ENCODE measurements at regions not wholly inside any gene's neighbourhood (a gene's known extent, or its start where the extent isn't known, plus 50 kb on each side); places are given as distances from the start of the nearest gene placed in this dataset.

DNA sequence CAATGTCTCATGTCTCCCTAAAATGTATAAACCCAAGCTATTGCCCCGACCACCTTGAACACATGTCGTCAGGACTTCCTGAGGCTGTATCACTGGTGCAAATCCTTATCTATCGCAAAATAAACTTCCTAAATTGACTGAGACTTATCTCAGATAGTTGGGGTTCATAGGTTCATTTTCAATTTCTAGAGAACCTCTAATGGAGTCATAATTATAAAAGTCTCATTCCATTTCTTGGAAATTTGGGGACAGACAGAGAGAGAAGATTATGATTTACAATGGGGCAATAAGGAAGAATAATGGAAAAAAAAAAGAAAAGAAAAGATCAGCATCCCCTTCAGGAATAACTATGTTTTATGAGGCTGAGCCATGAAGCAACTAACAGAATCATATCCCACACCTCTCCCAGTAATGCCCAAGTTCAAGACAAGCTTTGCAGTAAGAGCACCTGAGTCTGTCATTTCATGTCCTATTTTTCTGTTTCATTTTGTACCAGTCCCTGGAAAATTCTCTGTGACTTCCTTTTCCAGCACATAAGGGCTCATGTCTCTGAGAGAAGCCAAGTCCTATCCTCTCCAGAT, 70.0 kb upstream of the ETS2 start:
- 15 to 52% (median 23%) methylated on average over 3 of the region's 3 CpGs for WGBS, 3 donors
- peak; percentile 48 to 76 for DNase-seq
- FAIRE-seq: no peak
- no peak overlapping the region for H3K4me3 ChIP-seq (ENCODE audit: low read depth in 1 of 3, low read length in 3 of 3)
- no peaks in the 10 kb centered on the region for H3K9me3 ChIP-seq (ENCODE audit: control insufficient read depth in 2 of 2, insufficient read depth in 1 of 2, low read depth in 1 of 2, low read length in 1 of 2)
- no peaks in the 10 kb centered on the region for H3K27me3 ChIP-seq (ENCODE audit: control insufficient read depth in 3 of 3, insufficient read depth in 3 of 3, low read length in 3 of 3)
- H3K4me1 ChIP-seq (ENCODE audit: control insufficient read depth in 3 of 3, insufficient read depth in 2 of 3, low read depth in 1 of 3, low read length in 2 of 3): peaks cover 1 to 22% (median 2%) of the 10 kb centered on the region in 3 donors
- peak overlapping the region in 2 of 3 donors; percentile 52 to 71 for H3K27ac ChIP-seq (ENCODE audit: low read depth in 1 of 3, low read length in 2 of 3)
- no peaks in the 10 kb centered on the region for H3K36me3 ChIP-seq (ENCODE audit: control insufficient read depth in 3 of 3, insufficient read depth in 2 of 3, low read depth in 1 of 3, low read length in 3 of 3)

DNA sequence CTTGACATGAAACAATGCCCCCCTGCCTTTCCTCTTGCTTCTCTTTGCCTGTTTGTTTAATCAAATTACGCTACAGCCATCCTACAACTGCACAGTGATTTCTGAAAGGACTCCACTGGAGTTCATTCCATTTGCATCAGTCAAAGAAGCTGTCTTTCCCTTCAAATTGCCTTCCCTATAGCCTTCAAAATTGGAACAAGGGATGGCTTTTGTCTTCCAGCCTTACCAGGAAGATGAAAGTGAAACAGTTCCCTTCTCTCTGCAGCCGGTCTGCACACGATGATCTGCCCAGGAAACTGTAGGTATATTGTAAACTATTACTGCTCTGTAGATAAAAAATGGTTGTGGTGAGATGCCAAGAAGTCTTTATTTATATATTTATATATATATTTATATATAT, 65.6 kb upstream of the ETS2 start:
- H3K27me3 ChIP-seq (ENCODE audit: control insufficient read depth in 3 of 3, insufficient read depth in 3 of 3, low read length in 3 of 3): no peaks in the 10 kb centered on the region
- peak; percentile 81 to 82 for DNase-seq
- H3K4me1 ChIP-seq (ENCODE audit: control insufficient read depth in 3 of 3, insufficient read depth in 2 of 3, low read depth in 1 of 3, low read length in 2 of 3): peaks cover 3 to 43% (median 6%) of the 10 kb centered on the region in 3 donors
- H3K36me3 ChIP-seq (ENCODE audit: control insufficient read depth in 3 of 3, insufficient read depth in 2 of 3, low read depth in 1 of 3, low read length in 3 of 3): no peaks in the 10 kb centered on the region
- 15 to 30% (median 24%) methylated on average over 3 of the region's 3 CpGs for WGBS, 3 donors
- peak overlapping the region in 2 of 3 donors; percentile 65 to 68 for H3K27ac ChIP-seq (ENCODE audit: low read depth in 1 of 3, low read length in 2 of 3)
- H3K4me3 ChIP-seq (ENCODE audit: low read depth in 1 of 3, low read length in 3 of 3): no peak overlapping the region
- no peaks in the 10 kb centered on the region for H3K9me3 ChIP-seq (ENCODE audit: control insufficient read depth in 2 of 2, insufficient read depth in 1 of 2, low read depth in 1 of 2, low read length in 1 of 2)
- no peak for FAIRE-seq

- peak overlapping the region; percentile 34 to 90 (median 89) for H3K27ac ChIP-seq (ENCODE audit: low read depth in 1 of 3, low read length in 2 of 3)
These were observed 64.4 kb upstream of the ETS2 start for GRCh38 chr21:38741092-38741949.

GRCh38 chr21:38741950-38742256, 63.8 kb upstream of the ETS2 start:
- Histone ChIP-seq H3K4me1 (ENCODE audit: control insufficient read depth in 3 of 3, insufficient read depth in 2 of 3, low read depth in 1 of 3, low read length in 2 of 3) (peaks cover 3 to 40% (median 6%) of the 10 kb centered on the region in 3 donors), H3K27ac (ENCODE audit: low read depth in 1 of 3, low read length in 2 of 3) (peak overlapping the region; percentile 34 to 90 (median 89)), H3K9me3 (ENCODE audit: control insufficient read depth in 2 of 2, insufficient read depth in 1 of 2, low read depth in 1 of 2, low read length in 1 of 2) (peaks cover 0 to 6% of the 10 kb centered on the region in 2 donors), H3K27me3 (ENCODE audit: control insufficient read depth in 3 of 3, insufficient read depth in 3 of 3, low read length in 3 of 3) (no peaks in the 10 kb centered on the region), H3K36me3 (ENCODE audit: control insufficient read depth in 3 of 3, insufficient read depth in 2 of 3, low read depth in 1 of 3, low read length in 3 of 3) (no peaks in the 10 kb centered on the region), H3K4me3 (ENCODE audit: low read depth in 1 of 3, low read length in 3 of 3) (no peak overlapping the region)
- DNase-seq (peak; percentile 78 to 89), FAIRE-seq (no peak)
- 16 to 63% (median 37%) methylated on average over 5 of the region's 5 CpGs for WGBS, 3 donors

More at GRCh38 chr21:38741092-38741949, 64.4 kb upstream of the ETS2 start:
- 87 to 92% (median 92%) methylated on average over 5 of the region's 5 CpGs for WGBS, 3 donors
- no peaks in the 10 kb centered on the region for H3K27me3 ChIP-seq (ENCODE audit: control insufficient read depth in 3 of 3, insufficient read depth in 3 of 3, low read length in 3 of 3)
- no peaks in the 10 kb centered on the region for H3K36me3 ChIP-seq (ENCODE audit: control insufficient read depth in 3 of 3, insufficient read depth in 2 of 3, low read depth in 1 of 3, low read length in 3 of 3)
- peaks cover 3 to 37% (median 6%) of the 10 kb centered on the region in 3 donors for H3K4me1 ChIP-seq (ENCODE audit: control insufficient read depth in 3 of 3, insufficient read depth in 2 of 3, low read depth in 1 of 3, low read length in 2 of 3)
- no peak overlapping the region for H3K4me3 ChIP-seq (ENCODE audit: low read depth in 1 of 3, low read length in 3 of 3)
- no peak for DNase-seq
- no peak for FAIRE-seq
- no peaks in the 10 kb centered on the region for H3K9me3 ChIP-seq (ENCODE audit: control insufficient read depth in 2 of 2, insufficient read depth in 1 of 2, low read depth in 1 of 2, low read length in 1 of 2)

DNA sequence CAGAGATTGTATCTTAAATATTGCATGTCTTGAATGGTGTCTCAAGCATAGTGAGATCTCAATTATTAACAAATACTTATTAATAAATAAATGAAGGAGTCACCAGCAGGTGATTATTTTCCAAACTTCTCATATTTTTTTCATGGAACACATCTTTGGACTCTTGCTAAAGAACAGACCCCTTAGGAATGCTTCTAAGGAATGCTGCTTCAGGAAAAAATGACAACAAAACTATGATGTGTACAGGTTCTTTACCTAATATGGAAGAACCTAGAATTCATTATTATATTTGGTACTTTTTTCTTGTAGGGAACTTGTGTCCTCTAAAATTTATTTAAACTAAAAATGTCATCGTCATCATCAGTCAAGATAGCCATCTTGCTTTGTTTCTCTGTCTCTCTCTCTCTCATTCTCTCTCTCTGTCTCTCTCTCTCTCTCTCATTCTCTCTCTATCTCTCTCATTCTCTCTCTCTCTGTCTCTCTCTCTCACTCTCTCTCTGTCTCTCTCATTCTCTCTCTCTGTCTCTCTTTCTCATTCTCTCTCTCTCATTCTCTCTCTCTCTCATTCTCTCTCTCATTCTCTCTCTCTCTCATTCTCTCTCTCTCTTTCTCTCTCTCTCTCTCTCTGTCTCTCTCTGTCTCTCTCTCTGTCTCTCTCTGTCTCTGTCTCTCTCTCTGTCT, 63.0 kb upstream of the ETS2 start:
- Histone ChIP-seq H3K4me3 (ENCODE audit: low read depth in 1 of 3, low read length in 3 of 3) (no peak overlapping the region), H3K27me3 (ENCODE audit: control insufficient read depth in 3 of 3, insufficient read depth in 3 of 3, low read length in 3 of 3) (no peaks in the 10 kb centered on the region), H3K27ac (ENCODE audit: low read depth in 1 of 3, low read length in 2 of 3) (peak overlapping the region in 2 of 3 donors; percentile 89 to 90), H3K4me1 (ENCODE audit: control insufficient read depth in 3 of 3, insufficient read depth in 2 of 3, low read depth in 1 of 3, low read length in 2 of 3) (peaks cover 3 to 47% (median 6%) of the 10 kb centered on the region in 3 donors), H3K9me3 (ENCODE audit: control insufficient read depth in 2 of 2, insufficient read depth in 1 of 2, low read depth in 1 of 2, low read length in 1 of 2) (peaks cover 0 to 12% of the 10 kb centered on the region in 2 donors), H3K36me3 (ENCODE audit: control insufficient read depth in 3 of 3, insufficient read depth in 2 of 3, low read depth in 1 of 3, low read length in 3 of 3) (no peaks in the 10 kb centered on the region)
- FAIRE-seq (no peak), DNase-seq (no peak)
- 78 to 96% (median 93%) methylated on average over 1 of the region's 1 CpG for WGBS, 3 donors

DNA sequence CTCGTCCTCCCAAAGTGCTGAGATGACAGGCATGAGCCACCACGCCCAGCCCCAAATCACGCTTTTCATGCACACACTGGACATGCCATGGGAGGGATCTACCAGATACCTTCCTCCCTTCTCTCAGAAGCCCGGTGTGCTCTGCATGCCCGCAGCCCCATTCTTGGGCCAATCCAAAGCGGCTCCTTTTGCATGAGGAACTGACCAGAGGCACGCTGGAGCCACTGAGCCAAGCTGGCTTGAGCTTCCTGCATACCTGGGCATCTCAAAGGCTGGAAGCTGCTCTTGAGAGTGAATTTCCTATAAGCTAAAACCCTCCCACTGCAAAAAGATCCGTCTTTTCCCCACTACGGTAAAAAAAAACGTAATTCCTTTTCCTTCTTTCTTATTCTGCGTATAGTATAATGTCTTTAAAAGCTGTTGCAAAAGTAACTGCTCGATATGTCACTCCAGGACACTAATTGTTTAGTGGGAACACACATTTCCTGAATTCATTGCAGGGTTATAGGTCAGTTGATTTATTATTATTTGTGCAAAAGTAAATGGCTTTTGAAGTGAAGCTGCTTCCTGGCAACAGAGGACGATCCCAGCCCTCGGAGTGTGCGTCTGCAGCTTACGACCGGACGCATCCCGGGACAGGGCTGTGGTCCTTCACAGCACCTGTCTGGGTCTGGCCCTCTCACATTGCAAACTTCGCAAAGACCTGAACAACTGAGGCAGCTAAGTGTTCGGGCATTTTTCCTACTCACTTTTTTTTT, 61.8 kb upstream of the ETS2 start:
- Histone ChIP-seq H3K9me3 (ENCODE audit: control insufficient read depth in 2 of 2, insufficient read depth in 1 of 2, low read depth in 1 of 2, low read length in 1 of 2) (peaks cover 0 to 12% of the 10 kb centered on the region in 2 donors), H3K27ac (ENCODE audit: low read depth in 1 of 3, low read length in 2 of 3) (peak overlapping the region in 1 of 3 donors; percentile 45), H3K4me1 (ENCODE audit: control insufficient read depth in 3 of 3, insufficient read depth in 2 of 3, low read depth in 1 of 3, low read length in 2 of 3) (peaks cover 3 to 57% (median 6%) of the 10 kb centered on the region in 3 donors), H3K27me3 (ENCODE audit: control insufficient read depth in 3 of 3, insufficient read depth in 3 of 3, low read length in 3 of 3) (no peaks in the 10 kb centered on the region), H3K36me3 (ENCODE audit: control insufficient read depth in 3 of 3, insufficient read depth in 2 of 3, low read depth in 1 of 3, low read length in 3 of 3) (no peaks in the 10 kb centered on the region), H3K4me3 (ENCODE audit: low read depth in 1 of 3, low read length in 3 of 3) (no peak overlapping the region)
- WGBS, 3 donors: 67 to 85% (median 78%) methylated on average over 21 of the region's 21 CpGs
- DNase-seq (peak in 1 of 2 donors; percentile 37), FAIRE-seq (no peak)

GRCh38 chr21:38744861-38745260, 60.9 kb upstream of the ETS2 start:
- DNase-seq: no peak
- peaks cover 0 to 12% of the 10 kb centered on the region in 2 donors for H3K9me3 ChIP-seq (ENCODE audit: control insufficient read depth in 2 of 2, insufficient read depth in 1 of 2, low read depth in 1 of 2, low read length in 1 of 2)
- FAIRE-seq: no peak
- peaks cover 2 to 58% (median 3%) of the 10 kb centered on the region in 3 donors for H3K4me1 ChIP-seq (ENCODE audit: control insufficient read depth in 3 of 3, insufficient read depth in 2 of 3, low read depth in 1 of 3, low read length in 2 of 3)
- H3K27me3 ChIP-seq (ENCODE audit: control insufficient read depth in 3 of 3, insufficient read depth in 3 of 3, low read length in 3 of 3): no peaks in the 10 kb centered on the region
- H3K36me3 ChIP-seq (ENCODE audit: control insufficient read depth in 3 of 3, insufficient read depth in 2 of 3, low read depth in 1 of 3, low read length in 3 of 3): no peaks in the 10 kb centered on the region
- no peak overlapping the region for H3K4me3 ChIP-seq (ENCODE audit: low read depth in 1 of 3, low read length in 3 of 3)
- 80 to 91% (median 89%) methylated on average over 2 of the region's 2 CpGs for WGBS, 3 donors
- H3K27ac ChIP-seq (ENCODE audit: low read depth in 1 of 3, low read length in 2 of 3): no peak overlapping the region

DNA sequence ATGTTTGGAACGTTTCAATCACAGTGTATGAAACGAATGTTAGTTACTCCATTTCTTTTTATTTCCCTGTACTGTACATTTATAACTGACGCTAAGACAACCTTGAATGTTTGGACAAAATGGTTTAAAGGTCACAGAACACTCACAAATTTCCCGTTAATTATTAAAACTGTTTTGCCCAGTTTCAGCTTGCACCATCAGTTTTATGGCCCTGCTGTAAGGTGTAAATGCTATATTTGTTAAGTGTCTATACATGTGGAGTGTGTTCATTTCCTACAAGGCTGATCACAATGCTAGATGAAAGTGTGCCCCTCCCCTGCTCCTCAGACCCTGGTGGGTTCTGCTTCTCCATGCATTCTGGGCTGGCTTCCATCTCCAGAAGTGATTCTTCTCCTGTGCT, 57.9 kb upstream of the ETS2 start:
- no peaks in the 10 kb centered on the region for H3K36me3 ChIP-seq (ENCODE audit: control insufficient read depth in 3 of 3, insufficient read depth in 2 of 3, low read depth in 1 of 3, low read length in 3 of 3)
- no peak for FAIRE-seq
- H3K4me1 ChIP-seq (ENCODE audit: control insufficient read depth in 3 of 3, insufficient read depth in 2 of 3, low read depth in 1 of 3, low read length in 2 of 3): peaks cover 0 to 35% (median 0%) of the 10 kb centered on the region in 3 donors
- DNase-seq: peak; percentile 80 to 89
- H3K27me3 ChIP-seq (ENCODE audit: control insufficient read depth in 3 of 3, insufficient read depth in 3 of 3, low read length in 3 of 3): no peaks in the 10 kb centered on the region
- H3K27ac ChIP-seq (ENCODE audit: low read depth in 1 of 3, low read length in 2 of 3): peak overlapping the region in 2 of 3 donors; percentile 87 to 91
- no peak overlapping the region for H3K4me3 ChIP-seq (ENCODE audit: low read depth in 1 of 3, low read length in 3 of 3)
- H3K9me3 ChIP-seq (ENCODE audit: control insufficient read depth in 2 of 2, insufficient read depth in 1 of 2, low read depth in 1 of 2, low read length in 1 of 2): peaks cover 0 to 12% of the 10 kb centered on the region in 2 donors
- WGBS, 3 donors: 13 to 57% (median 32%) methylated on average over 4 of the region's 4 CpGs

Data from small intestine (tissue), 7 donors.